A549 (cell line): ENCODE measurements at regions not wholly inside any gene's neighbourhood (a gene's known extent, or its start where the extent isn't known, plus 50 kb on each side); places are given as distances from the start of the nearest gene placed in this dataset.
"Not testable (repeated sequence)": the region's sequence is repeated elsewhere in the genome, so short reads cannot be mapped to it uniquely, and the experiment has no call there.

Experiments used
- ATAC-seq, 2 experiments: fragments of 200-7000 bp in 1 of 2; fragments of >200 bp in 1 of 2; cut with Nextera tagmentation in 1 of 2; cut with Tn5 transposase in 1 of 2; 3 replicates each; pipeline versions ENCODE4 v1.8.0 to v1.9.1; 2018 to 2020; ENCODE audit warnings: mild to moderate bottlenecking in 1 of 2, moderate library complexity in 1 of 2
- CTCF ChIA-PET: fragments of 300-600 bp; sonication (Branson Sonifier 250); formaldehyde crosslinking; extraction: SDS; loops from one replicate; lab custom pipeline; 2021; ENCODE audit warnings: antibody characterized with exemption, inconsistent platforms; lab: Yijun Ruan, JAX
- POLR2A ChIA-PET: fragments of 350-600 bp; formaldehyde crosslinking; extraction: SDS; loops from one replicate; lab custom pipeline; 2021; ENCODE audit warnings: antibody characterized with exemption, inconsistent platforms; lab: Yijun Ruan, JAX
- DNase-seq, 2 experiments: peaks; one replicate each; pipeline versions ENCODE4 v3.0.0 to v3.0.0-alpha.2; 2011 to 2016; ENCODE audit warnings: low read depth in 1 of 2, low spot score in 1 of 2
- FAIRE-seq: peaks from 2 replicates; lab custom pipeline; 2011; peaks lifted over from hg19 to GRCh38; lab: Jason Lieb, UNC
- H3K27ac ChIP-seq, 2 experiments: fragments of >200 bp; sonication (Bioruptor Twin); formaldehyde crosslinking; 3 replicates each; pipeline ENCODE4 v1.5.1; 2016 to 2017
- H3K4me1 ChIP-seq: fragments of >200 bp; sonication (Bioruptor Twin); formaldehyde crosslinking; 3 replicates; pipeline ENCODE4 v1.6.1; 2016
- H3K4me2 ChIP-seq: fragments of >200 bp; sonication (Bioruptor Twin); formaldehyde crosslinking; 3 replicates; pipeline ENCODE4 v1.6.1; 2016
- H3K4me3 ChIP-seq: fragments of >200 bp; sonication (Bioruptor Twin); formaldehyde crosslinking; 3 replicates; pipeline ENCODE4 v1.5.1; 2016
- H3K9me3 ChIP-seq: fragments of >200 bp; sonication (Bioruptor Twin); formaldehyde crosslinking; 3 replicates; pipeline ENCODE4 v1.6.1; 2016
- BCL3 ChIP-seq: fragments of >200 bp; sonication (Bioruptor Twin); formaldehyde crosslinking; IDR thresholded peaks from 3 replicates; pipeline ENCODE4 v1.6.1; 2016
- CBX2 ChIP-seq: fragments of 200-600 bp; sonication (generic); IDR thresholded peaks from 2 replicates; pipeline ENCODE4 v1.6.1; 2016; ENCODE audit warnings: low read depth, mild to moderate bottlenecking, borderline replicate concordance
- E2F6 ChIP-seq: IDR thresholded peaks from 2 replicates; pipeline ENCODE4 v1.6.1; 2012; ENCODE audit warnings: low read depth, borderline replicate concordance
- EHMT2 ChIP-seq: fragments of 200-600 bp; sonication (generic); IDR thresholded peaks from 2 replicates; pipeline ENCODE4 v1.6.1; 2016; ENCODE audit warnings: antibody characterized with exemption, low read depth, mild to moderate bottlenecking, moderate library complexity
- ELK1 ChIP-seq: fragments of 150-350 bp; IDR thresholded peaks from 2 replicates; pipeline ENCODE4 v1.6.1; 2014; ENCODE audit warnings: low read depth, mild to moderate bottlenecking, low read length
- EP300 ChIP-seq, 2 experiments: fragments of >200 bp; sonication (Bioruptor Twin); formaldehyde crosslinking; IDR thresholded peaks; 2 replicates in 1 of 2; 3 replicates in 1 of 2; pipeline ENCODE4 v1.6.1; 2016 to 2017
- FOXS1 ChIP-seq: fragments of 250-450 bp; sonication (Bioruptor Pico); IDR thresholded peaks from 2 replicates; pipeline ENCODE4 v1.5.0; 2020; ENCODE audit warnings: mild to moderate bottlenecking, moderate library complexity
- HMGXB4 ChIP-seq: fragments of 250-450 bp; sonication (Bioruptor Pico); IDR thresholded peaks from 2 replicates; pipeline ENCODE4 v1.5.0; 2021; ENCODE audit warnings: mild to moderate bottlenecking, moderate library complexity, borderline replicate concordance
- JUN ChIP-seq, 2 experiments: fragments of >200 bp; sonication (Bioruptor Twin); formaldehyde crosslinking; IDR thresholded peaks; 2 replicates in 1 of 2; 3 replicates in 1 of 2; pipeline ENCODE4 v1.6.1; 2016 to 2017
- KDM1A ChIP-seq: fragments of 200-600 bp; sonication (generic); IDR thresholded peaks from 2 replicates; pipeline ENCODE4 v1.6.1; 2016; ENCODE audit warnings: low read depth, mild to moderate bottlenecking
- MAFK ChIP-seq: fragments of 450-650 bp; IDR thresholded peaks from 2 replicates; pipeline ENCODE4 v1.6.1; 2014; ENCODE audit not compliant: partially characterized antibody
- MAZ ChIP-seq: fragments of 150-350 bp; IDR thresholded peaks from 2 replicates; pipeline ENCODE4 v1.6.1; 2014; ENCODE audit warnings: antibody characterized with exemption, low read depth, low read length, borderline replicate concordance
- NPAS2 ChIP-seq: fragments of 250-450 bp; sonication (Bioruptor Pico); IDR thresholded peaks from 2 replicates; pipeline ENCODE4 v1.8.0; 2022; ENCODE audit warnings: mild to moderate bottlenecking, moderate library complexity, borderline replicate concordance
- PBX3 ChIP-seq: IDR thresholded peaks from 2 replicates; pipeline ENCODE4 v1.6.1; 2012
- POLR2A ChIP-seq: IDR thresholded peaks from 2 replicates; pipeline ENCODE4 v1.6.1; 2012; ENCODE audit warnings: mild to moderate bottlenecking, low read length
- RAD21 ChIP-seq, 2 experiments: fragments of >200 bp in 1 of 2; sonication (Bioruptor Twin) in 1 of 2; formaldehyde crosslinking in 1 of 2; IDR thresholded peaks in 1 of 2; conservative IDR thresholded peaks in 1 of 2; 2 replicates in 1 of 2; 3 replicates in 1 of 2; pipeline ENCODE4 v1.6.1; 2012 to 2018; ENCODE audit warnings: inconsistent platforms in 1 of 2
- TFCP2L1 ChIP-seq: fragments of 250-450 bp; sonication (Bioruptor Pico); IDR thresholded peaks from 2 replicates; pipeline ENCODE4 v1.5.0; 2021; ENCODE audit warnings: mild to moderate bottlenecking
- USF2 ChIP-seq: fragments of 450-650 bp; IDR thresholded peaks from 2 replicates; pipeline ENCODE4 v1.6.1; 2014; ENCODE audit warnings: antibody characterized with exemption
- ZFP36 ChIP-seq: fragments of 450-650 bp; IDR thresholded peaks from 2 replicates; pipeline ENCODE4 v1.6.1; 2014; ENCODE audit warnings: borderline replicate concordance; ENCODE audit not compliant: partially characterized antibody
- ZNF302 ChIP-seq: fragments of 250-450 bp; sonication (Bioruptor Pico); IDR thresholded peaks from 2 replicates; pipeline ENCODE4 v1.9.0; 2021; ENCODE audit warnings: inconsistent platforms, mild to moderate bottlenecking, moderate library complexity
- WGBS: methylation state at CpG from one replicate; pipeline ENCODE4 v1.1.6; 2017; ENCODE audit errors: missing lambda C conversion rate; 5-methylcytosine and 5-hydroxymethylcytosine counted together

- 88% methylated on average over 23 of the region's 33 CpGs for WGBS
- CTCF ChIA-PET = interaction anchor here (1.5 kb wide), 1 partner anchor 140 kb away, joined by 4 read pairs; no protein-coding TSS in a partner anchor
- H3K4me3 ChIP-seq = no peak overlapping the region
- no peaks in the 10 kb centered on the region for H3K4me1 ChIP-seq
- H3K9me3 ChIP-seq = no peaks in the 10 kb centered on the region
- no peak overlapping the region for H3K27ac ChIP-seq
- DNase-seq (no peak), FAIRE-seq (no peak), ATAC-seq (no peak)
- POLR2A ChIA-PET = no interaction called here
- TF ChIP-seq ZNF302 (CRISPR knock-in tag) (no peak), FOXS1 (no peak), BCL3 (no peak), JUN (IDR thresholded peaks at IDR 0.05) (no peak), ZFP36 (no peak), EP300 (IDR thresholded peaks at IDR 0.05) (no peak), ELK1 (no peak), HMGXB4 (CRISPR knock-in tag) (no peak), PBX3 (no peak), MAZ (no peak), USF2 (no peak), MAFK (no peak), NPAS2 (CRISPR knock-in tag) (no peak), E2F6 (no peak), POLR2A (no peak), RAD21 (conservative IDR thresholded peaks at IDR 0.05 in 1 of 2, IDR thresholded peaks at IDR 0.05 in 1 of 2) (no peak), CBX2 (no peak), TFCP2L1 (CRISPR knock-in tag) (no peak), KDM1A (no peak), EHMT2 (no peak)
- H3K4me2 ChIP-seq = no peak overlapping the region
Observed at GRCh38 chr16:29254676-29255495, 151.6 kb downstream of the NPIPB11 start.

GRCh38 chr16:29253716-29254590 lies 152.6 kb downstream of the NPIPB11 start:
- H3K4me2 ChIP-seq, H3K4me3 ChIP-seq, POLR2A ChIA-PET, ATAC-seq, H3K27ac ChIP-seq, H3K9me3 ChIP-seq, DNase-seq, H3K4me1 ChIP-seq, FAIRE-seq: not testable (repeated sequence)
- WGBS = 89% methylated on average over 30 of the region's 35 CpGs
- CTCF ChIA-PET = interaction anchor here (1.5 kb wide), 1 partner anchor 139 kb away, joined by 4 read pairs; no protein-coding TSS in a partner anchor

- ATAC-seq, H3K27ac ChIP-seq, H3K4me2 ChIP-seq, H3K9me3 ChIP-seq, H3K4me3 ChIP-seq, FAIRE-seq, POLR2A ChIA-PET, DNase-seq, H3K4me1 ChIP-seq: not testable (repeated sequence)
- CTCF ChIA-PET = interaction anchor here (1.5 kb wide), 1 partner anchor 138 kb away, joined by 4 read pairs; no protein-coding TSS in a partner anchor
- 72% methylated on average over 6 of the region's 7 CpGs for WGBS
Observed at GRCh38 chr16:29253066-29253590, 153.4 kb downstream of the NPIPB11 start.

GRCh38 chr16:29252311-29252710 lies 154.2 kb downstream of the NPIPB11 start:
- POLR2A ChIA-PET, CTCF ChIA-PET, H3K9me3 ChIP-seq, FAIRE-seq, DNase-seq, ATAC-seq, H3K4me3 ChIP-seq, H3K4me1 ChIP-seq, H3K4me2 ChIP-seq, H3K27ac ChIP-seq: not testable (repeated sequence)
- 95% methylated on average over 13 of the region's 14 CpGs for WGBS
